SJSA1 (cell line): ENCODE measurements at regions not wholly inside any gene's neighbourhood (a gene's known extent, or its start where the extent isn't known, plus 50 kb on each side); places are given as distances from the start of the nearest gene placed in this dataset.

Experiments
- DNase-seq, 2 experiments: peaks; one replicate each; pipeline ENCODE4 v3.0.0-alpha.2; 2015 to 2020; ENCODE audit warnings: low spot score in 2 of 2, low read depth in 1 of 2
- H3K27ac ChIP-seq: fragments of 250-450 bp; sonication (Bioruptor Pico); 2 replicates; pipeline ENCODE4 v1.5.1; 2020; ENCODE audit warnings: mild to moderate bottlenecking, moderate library complexity
- H3K27me3 ChIP-seq: fragments of 250-450 bp; sonication (Bioruptor Pico); replicated peaks from 2 replicates; pipeline ENCODE4 v1.5.1; 2020; ENCODE audit warnings: mild to moderate bottlenecking, moderate library complexity
- H3K36me3 ChIP-seq: fragments of 250-450 bp; sonication (Bioruptor Pico); 2 replicates; pipeline ENCODE4 v1.5.1; 2020; ENCODE audit warnings: mild to moderate bottlenecking
- H3K4me1 ChIP-seq: fragments of 250-450 bp; sonication (Bioruptor Pico); replicated peaks from 2 replicates; pipeline ENCODE4 v1.6.1; 2021; ENCODE audit warnings: mild to moderate bottlenecking
- H3K4me3 ChIP-seq: fragments of 250-450 bp; sonication (Bioruptor Pico); 2 replicates; pipeline ENCODE4 v1.5.1; 2020; ENCODE audit warnings: mild to moderate bottlenecking
- H3K9me3 ChIP-seq: fragments of 250-450 bp; sonication (Bioruptor Pico); replicated peaks from 2 replicates; pipeline ENCODE4 v1.5.1; 2020; ENCODE audit warnings: mild to moderate bottlenecking

DNA sequence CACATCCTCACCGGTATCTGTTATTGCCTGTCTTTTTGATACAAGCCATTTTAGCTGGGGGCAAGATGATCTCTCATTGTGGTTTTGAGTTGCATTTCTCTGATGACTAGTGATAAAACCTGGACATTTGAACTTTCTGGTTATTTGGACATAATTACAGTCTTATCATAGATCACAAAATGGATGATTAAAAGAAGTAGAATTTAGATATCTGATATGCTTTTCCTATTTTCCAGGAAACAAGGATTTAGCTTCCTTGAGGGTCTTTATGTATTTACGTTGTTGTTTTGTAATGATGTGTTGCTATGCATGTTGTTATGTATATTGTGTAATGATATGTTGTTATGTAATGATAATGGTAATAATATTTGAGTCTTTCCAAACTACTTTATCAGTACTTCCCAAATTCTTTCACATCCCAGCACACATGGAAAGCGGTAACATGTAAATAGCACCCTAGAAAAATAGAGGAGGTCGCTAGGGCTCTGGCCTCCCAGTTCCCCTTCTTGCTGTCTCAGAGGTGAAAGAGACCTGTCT, 53.8 kb downstream of the GJD2 start:
- Histone ChIP-seq H3K4me3 (no peak overlapping the region), H3K36me3 (no peaks in the 10 kb centered on the region), H3K9me3 (no peaks in the 10 kb centered on the region), H3K27me3 (no peaks in the 10 kb centered on the region), H3K4me1 (no peaks in the 10 kb centered on the region; the same call in 1 of the 2 replicates), H3K27ac (no peak overlapping the region)
- no peak for DNase-seq

- DNase-seq: no peak
- Histone ChIP-seq H3K4me1 (no peaks in the 10 kb centered on the region; the same call in 1 of the 2 replicates), H3K4me3 (no peak overlapping the region), H3K9me3 (no peaks in the 10 kb centered on the region), H3K27me3 (no peaks in the 10 kb centered on the region), H3K36me3 (no peaks in the 10 kb centered on the region), H3K27ac (no peak overlapping the region)
Measured at GRCh38 chr15:34699968-34700640, 54.7 kb downstream of the GJD2 start.

DNA sequence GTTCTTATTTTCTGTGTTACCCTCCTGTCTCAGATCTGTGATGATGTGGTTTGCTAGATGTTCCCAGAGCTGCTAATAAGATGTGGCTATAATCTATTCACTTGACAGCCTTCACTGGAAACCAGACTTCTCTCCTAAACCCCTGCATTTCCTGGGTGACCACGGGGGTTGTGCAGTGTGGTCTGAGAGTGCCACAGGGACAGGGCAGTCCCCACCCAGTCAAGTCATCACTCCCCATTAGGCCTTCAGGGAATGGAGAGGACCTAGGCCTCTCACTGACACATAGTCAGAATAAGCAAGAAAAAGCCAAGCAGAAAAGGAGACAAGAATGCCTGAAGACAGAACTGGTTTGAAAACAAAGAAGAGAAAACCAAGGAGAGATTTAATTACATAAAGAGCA, 58.3 kb downstream of the GJD2 start:
- Histone ChIP-seq H3K4me1 (no peaks in the 10 kb centered on the region; the same call in 1 of the 2 replicates), H3K36me3 (no peaks in the 10 kb centered on the region), H3K9me3 (no peaks in the 10 kb centered on the region), H3K27ac (no peak overlapping the region), H3K4me3 (no peak overlapping the region), H3K27me3 (no peaks in the 10 kb centered on the region)
- no peak for DNase-seq

DNA sequence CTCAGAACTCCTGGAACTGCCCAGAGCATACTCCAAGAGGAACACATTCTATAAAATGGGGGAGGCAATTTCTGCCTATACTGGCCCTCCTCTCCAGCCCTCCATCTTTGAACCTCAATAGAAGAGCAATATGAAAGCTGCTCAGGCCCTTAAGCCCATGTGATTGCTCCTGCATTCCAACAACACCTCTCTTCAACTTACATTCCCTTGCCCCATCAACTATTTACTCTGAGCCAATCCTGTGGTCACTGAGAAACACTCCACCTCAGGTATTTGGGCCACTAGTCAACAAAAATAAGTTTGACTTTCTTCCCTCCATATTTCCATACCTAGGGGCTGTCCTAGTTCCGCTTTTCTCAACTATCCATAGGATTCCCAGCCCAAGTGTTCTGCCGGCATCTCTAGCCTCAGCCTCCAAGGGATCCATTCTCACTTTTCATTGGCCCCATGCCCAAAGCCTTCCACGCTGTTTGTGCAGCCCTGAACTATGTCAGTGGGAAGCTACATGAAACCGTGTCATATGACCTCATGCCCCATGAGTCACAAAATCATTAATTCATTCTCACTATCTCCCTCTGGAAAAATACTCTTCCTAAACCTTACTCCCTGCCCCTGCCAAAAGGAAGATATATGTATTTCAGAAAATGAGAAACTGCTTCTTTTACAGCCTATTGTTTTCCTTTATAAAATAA, 61.6 kb downstream of the GJD2 start:
- Histone ChIP-seq H3K4me1 (no peaks in the 10 kb centered on the region), H3K4me3 (no peak overlapping the region), H3K27ac (no peak overlapping the region), H3K27me3 (no peaks in the 10 kb centered on the region), H3K9me3 (0 out of 2 replicates have a peak, but pooled peaks cover 3% of the 10 kb centered on the region), H3K36me3 (no peaks in the 10 kb centered on the region)
- DNase-seq: no peak

DNA sequence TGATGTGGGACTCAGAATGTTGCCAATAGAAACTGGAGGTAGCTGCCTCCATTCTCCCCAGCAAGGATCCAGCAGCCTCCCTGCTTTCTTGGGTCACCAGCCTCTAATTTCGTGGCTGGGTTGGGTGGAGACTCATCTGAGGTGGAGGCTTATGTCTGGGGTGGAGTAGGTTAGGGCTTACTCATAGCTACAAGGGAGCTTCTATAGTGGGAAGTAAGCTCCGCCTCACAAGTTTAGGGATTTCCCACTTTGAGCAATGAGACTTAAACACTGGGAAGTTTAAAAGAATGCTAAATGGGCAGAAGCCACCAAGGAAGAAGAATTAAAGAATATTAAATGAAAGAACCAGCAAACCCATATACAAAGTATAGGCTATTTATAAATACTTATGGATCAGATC, 63.8 kb downstream of the GJD2 start:
- DNase-seq: no peak
- Histone ChIP-seq H3K27ac (no peak overlapping the region), H3K27me3 (no peaks in the 10 kb centered on the region), H3K36me3 (no peaks in the 10 kb centered on the region), H3K4me1 (no peaks in the 10 kb centered on the region), H3K4me3 (no peak overlapping the region), H3K9me3 (0 out of 2 replicates have a peak, but pooled peaks cover 3% of the 10 kb centered on the region)

- no peak overlapping the region for H3K4me3 ChIP-seq
- no peaks in the 10 kb centered on the region for H3K27me3 ChIP-seq
- DNase-seq: no peak
- 0 out of 2 replicates have a peak, but pooled peaks cover 3% of the 10 kb centered on the region for H3K9me3 ChIP-seq
- no peaks in the 10 kb centered on the region for H3K36me3 ChIP-seq
- no peaks in the 10 kb centered on the region for H3K4me1 ChIP-seq
- no peak overlapping the region for H3K27ac ChIP-seq
Measured at GRCh38 chr15:34688699-34689098, 66.1 kb downstream of the GJD2 start.

GRCh38 chr15:34684351-34684750, 70.4 kb downstream of the GJD2 start:
- Histone ChIP-seq H3K27me3 (no peaks in the 10 kb centered on the region), H3K36me3 (no peaks in the 10 kb centered on the region), H3K9me3 (0 out of 2 replicates have a peak, but pooled peaks cover under 1% of the 10 kb centered on the region), H3K27ac (no peak overlapping the region), H3K4me3 (no peak overlapping the region), H3K4me1 (peaks cover 4% of the 10 kb centered on the region; the same call in 1 of the 2 replicates)
- DNase-seq: no peak

- Histone ChIP-seq H3K4me1 (peaks cover 4% of the 10 kb centered on the region; the same call in 1 of the 2 replicates), H3K36me3 (no peaks in the 10 kb centered on the region), H3K9me3 (no peaks in the 10 kb centered on the region), H3K27me3 (peaks cover 4% of the 10 kb centered on the region; the same call in 1 of the 2 replicates), H3K4me3 (no peak overlapping the region), H3K27ac (no peak overlapping the region)
- no peak for DNase-seq
Measured at GRCh38 chr15:34682674-34683073, 72.1 kb downstream of the GJD2 start.

DNA sequence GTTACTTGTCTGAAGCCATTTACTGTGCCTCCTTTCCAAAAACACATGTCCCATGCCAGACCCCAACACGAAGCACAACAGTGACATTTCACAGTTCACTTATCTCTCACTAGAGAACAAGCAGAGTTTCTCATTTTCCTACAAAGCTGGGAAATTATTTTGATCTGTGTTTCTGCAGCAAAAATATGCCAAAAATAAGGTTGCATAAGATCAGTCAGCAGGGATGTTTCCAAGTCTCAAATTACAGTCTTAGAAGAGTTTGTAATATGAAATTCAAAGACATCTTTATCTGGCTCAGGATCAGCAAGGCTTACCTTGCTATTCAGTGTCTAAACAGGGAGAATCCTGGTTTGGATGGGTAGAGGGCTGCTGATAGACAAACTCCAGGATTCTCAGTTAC, 75.5 kb downstream of the GJD2 start:
- no peaks in the 10 kb centered on the region for H3K36me3 ChIP-seq
- no peaks in the 10 kb centered on the region; the same call in 1 of the 2 replicates for H3K9me3 ChIP-seq
- peaks cover 18% of the 10 kb centered on the region; the same call in 1 of the 2 replicates for H3K27me3 ChIP-seq
- DNase-seq: no peak
- no peak overlapping the region for H3K4me3 ChIP-seq
- peaks cover 4% of the 10 kb centered on the region; the same call in 1 of the 2 replicates for H3K4me1 ChIP-seq
- no peak overlapping the region for H3K27ac ChIP-seq

DNA sequence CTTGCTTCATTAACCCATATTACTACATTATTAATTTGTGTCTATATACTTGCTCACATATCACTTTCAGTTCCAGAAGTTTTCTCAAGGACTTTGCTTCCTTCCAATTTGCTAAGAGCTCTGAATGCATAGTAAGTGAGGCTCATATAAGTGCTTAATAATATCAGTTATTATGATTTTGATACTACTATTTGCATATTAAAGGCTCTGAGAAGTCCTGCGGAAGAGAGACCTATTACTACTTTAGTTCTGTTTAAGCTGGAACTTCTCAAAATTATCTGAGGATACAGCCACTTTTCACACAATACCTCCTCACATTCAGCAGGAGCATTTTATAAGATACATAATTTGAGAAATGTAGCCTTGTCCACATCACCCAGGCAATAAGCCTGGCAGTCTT, 81.6 kb downstream of the GJD2 start:
- no peaks in the 10 kb centered on the region for H3K36me3 ChIP-seq
- H3K27me3 ChIP-seq: peaks cover 28% of the 10 kb centered on the region; the same call in 1 of the 2 replicates
- H3K9me3 ChIP-seq: no peaks in the 10 kb centered on the region; the same call in 1 of the 2 replicates
- no peak overlapping the region for H3K27ac ChIP-seq
- H3K4me1 ChIP-seq: no peaks in the 10 kb centered on the region
- H3K4me3 ChIP-seq: no peak overlapping the region
- no peak for DNase-seq

DNA sequence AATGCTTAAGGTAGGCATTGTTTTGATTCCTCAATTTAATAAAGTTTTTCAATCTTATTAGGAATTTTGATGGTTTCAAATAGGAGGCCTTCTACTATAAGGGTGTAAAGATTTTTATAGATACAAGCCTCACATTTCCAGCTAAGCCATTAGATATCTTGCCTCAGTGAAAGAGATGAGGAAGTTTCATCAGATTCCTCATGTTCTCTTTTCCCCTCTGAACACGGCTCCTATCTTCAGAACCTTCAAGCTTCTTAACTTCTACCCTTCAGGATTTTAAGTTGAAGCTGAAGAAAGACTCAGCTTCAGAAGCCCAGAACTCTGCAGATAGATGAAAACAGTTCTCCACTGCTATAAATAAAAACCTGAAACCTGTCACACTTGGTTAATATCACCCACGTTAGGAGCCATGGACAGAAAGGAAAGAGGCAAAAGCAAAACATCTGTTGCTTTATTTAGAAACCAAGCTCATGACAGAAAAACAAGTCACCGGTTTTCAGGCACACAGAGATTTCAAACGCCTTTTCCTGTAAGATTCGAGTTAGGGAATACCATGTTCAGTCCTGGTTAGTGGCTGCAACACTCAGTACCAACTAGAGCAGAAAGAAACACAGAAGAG, 82.2 kb upstream of the GOLGA8B start:
- Histone ChIP-seq H3K9me3 (no peaks in the 10 kb centered on the region), H3K4me3 (no peak overlapping the region), H3K27me3 (no peaks in the 10 kb centered on the region), H3K4me1 (peaks cover 9% of the 10 kb centered on the region), H3K36me3 (no peaks in the 10 kb centered on the region), H3K27ac (no peak overlapping the region)
- no peak for DNase-seq

DNA sequence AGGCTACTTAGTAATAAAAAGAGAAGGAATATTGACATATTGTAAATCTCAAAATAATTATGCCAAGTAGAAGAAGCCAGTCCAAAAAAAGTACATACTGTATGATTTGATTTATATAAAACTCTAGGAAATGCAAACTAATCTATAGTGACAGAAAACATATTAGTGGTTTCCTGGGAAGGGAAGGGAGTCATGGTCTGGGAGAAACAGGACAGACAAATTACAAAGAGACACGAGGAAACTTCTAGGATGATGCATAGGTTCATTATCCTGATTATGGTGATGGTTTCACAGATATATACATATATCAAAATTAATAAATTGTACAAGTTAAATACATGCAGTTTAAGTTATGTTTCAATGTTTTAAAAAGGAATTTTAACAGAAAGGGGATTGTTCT, 81.0 kb upstream of the GOLGA8B start:
- H3K27me3 ChIP-seq: no peaks in the 10 kb centered on the region
- no peaks in the 10 kb centered on the region for H3K9me3 ChIP-seq
- H3K36me3 ChIP-seq: no peaks in the 10 kb centered on the region
- H3K27ac ChIP-seq: no peak overlapping the region
- no peak for DNase-seq
- no peak overlapping the region for H3K4me3 ChIP-seq
- H3K4me1 ChIP-seq: peaks cover 9% of the 10 kb centered on the region

DNA sequence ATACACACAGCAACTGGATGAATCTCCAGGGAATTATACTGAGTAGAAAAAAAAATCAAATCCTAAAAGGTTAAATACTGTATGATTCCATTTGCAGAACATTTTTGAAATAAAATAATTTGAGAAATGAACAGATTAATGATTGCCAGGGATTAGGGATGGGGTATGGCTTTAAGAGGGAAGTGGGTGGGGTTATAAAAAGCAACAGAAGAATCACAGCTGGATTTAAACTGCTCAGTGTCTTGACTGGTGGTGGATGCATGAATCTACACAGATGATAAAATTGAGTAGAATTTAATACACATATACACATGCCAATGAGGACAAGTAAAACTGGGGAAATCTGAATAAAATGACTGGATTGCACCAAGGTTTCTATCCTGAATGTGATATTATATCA, 79.7 kb upstream of the GOLGA8B start:
- Histone ChIP-seq H3K27ac (no peak overlapping the region), H3K4me1 (peaks cover 9% of the 10 kb centered on the region), H3K36me3 (no peaks in the 10 kb centered on the region), H3K9me3 (no peaks in the 10 kb centered on the region), H3K27me3 (no peaks in the 10 kb centered on the region), H3K4me3 (no peak overlapping the region)
- no peak for DNase-seq

DNA sequence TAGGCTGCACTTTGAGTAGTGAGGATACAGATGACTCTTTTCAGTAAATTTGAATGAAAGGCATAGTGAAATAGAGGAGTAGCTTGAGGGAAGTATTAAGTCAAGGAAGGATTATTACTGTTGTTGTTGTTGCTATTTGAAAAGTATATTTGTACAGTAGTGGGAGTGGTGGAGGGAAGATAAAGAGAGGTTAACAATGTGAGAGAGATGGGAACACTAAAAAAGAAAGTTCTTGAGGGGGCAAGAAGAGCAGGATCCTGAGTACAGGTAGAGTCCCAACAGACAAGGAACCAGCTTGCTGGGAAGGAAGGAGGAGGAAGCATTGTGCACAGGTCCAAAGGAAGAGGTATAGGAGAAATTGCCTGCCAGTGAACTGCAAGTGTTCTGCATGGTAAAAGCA, 75.6 kb upstream of the GOLGA8B start:
- DNase-seq: no peak
- Histone ChIP-seq H3K27ac (no peak overlapping the region), H3K4me1 (peaks cover 6% of the 10 kb centered on the region), H3K9me3 (no peaks in the 10 kb centered on the region), H3K27me3 (no peaks in the 10 kb centered on the region), H3K36me3 (no peaks in the 10 kb centered on the region), H3K4me3 (no peak overlapping the region)
